ENCODE measurements at regions not wholly inside any gene's neighbourhood (a gene's known extent, or its start where the extent isn't known, plus 50 kb on each side); places are given as distances from the start of the nearest gene placed in this dataset.

- no peak for DNase-seq
- Histone ChIP-seq H3K56ac (ENCODE audit: insufficient read length, low read depth, low read length) (no peak overlapping the region), H3K14ac (ENCODE audit: insufficient read depth, low read length) (no peak overlapping the region), H2AFZ (ENCODE audit: low read length) (no peak overlapping the region), H2BK5ac (ENCODE audit: insufficient read length, low read length) (no peak overlapping the region), H3K27me3 (ENCODE audit: insufficient read depth, low read length) (no peaks in the 10 kb centered on the region), H3K4me2 (ENCODE audit: insufficient read depth, insufficient read length, low read length) (no peak overlapping the region), H3K79me1 (ENCODE audit: insufficient read depth, low read depth, low read length, poor library complexity, severe bottlenecking) (no peaks in the 10 kb centered on the region), H4K8ac (replicated peaks; ENCODE audit: insufficient read length, low read depth, low read length) (no peak overlapping the region), H3K27ac (ENCODE audit: insufficient read length, low read depth, low read length) (no peak overlapping the region), H2AK5ac (ENCODE audit: insufficient read length, low read length) (no peak overlapping the region), H2BK20ac (ENCODE audit: low read depth, low read length, poor library complexity, severe bottlenecking) (no peak overlapping the region), H3K9me3 (ENCODE audit: control insufficient read depth, low read depth, low read length) (no peaks in the 10 kb centered on the region), H3K23me2 (ENCODE audit: insufficient read length, low read depth, low read length, poor library complexity, severe bottlenecking) (no peaks in the 10 kb centered on the region), H3K23ac (ENCODE audit: insufficient read length, low read depth, low read length) (no peak overlapping the region), H4K5ac (ENCODE audit: insufficient read length, low read depth, low read length) (no peak overlapping the region), H3K4me1 (ENCODE audit: insufficient read depth, low read length) (no peaks in the 10 kb centered on the region), H2BK15ac (ENCODE audit: low read depth, low read length) (no peak overlapping the region), H4K20me1 (ENCODE audit: control insufficient read depth, insufficient read depth, insufficient read length) (no peaks in the 10 kb centered on the region), H3K4ac (ENCODE audit: low read depth, low read length) (no peak overlapping the region), H3K9ac (ENCODE audit: extremely low read depth, insufficient read length, low read length) (no peak overlapping the region), H3T11ph (ENCODE audit: low read length) (no peak overlapping the region), H3K79me2 (ENCODE audit: insufficient read depth, low read length) (no peaks in the 10 kb centered on the region), H4K91ac (ENCODE audit: insufficient read length, low read depth, low read length) (no peak overlapping the region), H2BK120ac (ENCODE audit: low read depth, low read length, poor library complexity, severe bottlenecking) (no peak overlapping the region), H3K18ac (ENCODE audit: insufficient read length, low read depth, low read length) (no peak overlapping the region), H2BK12ac (ENCODE audit: insufficient read length, low read depth, low read length) (no peak overlapping the region)
- no CpG with 5 or more reads among the region's 4 CpGs for WGBS (ENCODE audit: extremely low coverage, insufficient read length, low lambda C conversion rate)
- Mint-ChIP-seq H3K27ac (no peak overlapping the region), H3K36me3 (ENCODE audit: insufficient read depth in 1 of 3, low read depth in 3 of 3) (no peaks in the 10 kb centered on the region), H3K27me3 (ENCODE audit: low read depth) (no peaks in the 10 kb centered on the region), H3K4me1 (no peaks in the 10 kb centered on the region), H3K9me3 (no peaks in the 10 kb centered on the region), H3K4me3 (no peak overlapping the region)
- TF ChIP-seq CTCF (conservative IDR thresholded peaks at IDR 0.05), result no peak
These were observed 466.4 kb upstream of the SGO1 start for GRCh38 chr3:20652231-20652986.

All from H9 (cell line).